GM21381 (cell line): ENCODE measurements at regions not wholly inside any gene's neighbourhood (a gene's known extent, or its start where the extent isn't known, plus 50 kb on each side); places are given as distances from the start of the nearest gene placed in this dataset.
"Not testable (repeated sequence)": the region's sequence is repeated elsewhere in the genome, so short reads cannot be mapped to it uniquely, and the experiment has no call there.

Source experiments
- ATAC-seq: cut with Tn5 transposase; IDR thresholded peaks from one replicate; pipeline ENCODE4 v1.9.1; 2021; ENCODE audit warnings: mild to moderate bottlenecking, moderate library complexity; ENCODE audit not compliant: unreplicated experiment

DNA sequence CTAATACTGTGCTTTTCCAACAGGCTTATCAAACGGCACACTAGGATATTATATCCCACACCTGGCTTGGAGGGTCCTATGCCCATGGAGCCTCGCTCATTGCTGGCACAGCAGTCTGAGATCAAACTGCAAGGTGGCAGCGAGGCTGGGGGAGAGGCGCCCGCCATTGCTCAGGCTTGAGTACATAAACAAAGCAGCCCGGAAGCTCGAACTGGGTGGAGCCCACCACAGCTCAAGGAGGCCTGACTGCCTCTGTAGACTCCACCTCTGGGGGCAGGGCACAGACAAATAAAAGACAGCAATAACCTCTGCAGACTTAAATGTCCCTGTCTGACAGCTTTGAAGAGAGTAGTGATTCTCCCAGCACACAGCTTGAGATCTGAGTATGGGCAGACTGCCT is 128.0 kb upstream of the CAV2 start:
- ATAC-seq: not testable (repeated sequence)

DNA sequence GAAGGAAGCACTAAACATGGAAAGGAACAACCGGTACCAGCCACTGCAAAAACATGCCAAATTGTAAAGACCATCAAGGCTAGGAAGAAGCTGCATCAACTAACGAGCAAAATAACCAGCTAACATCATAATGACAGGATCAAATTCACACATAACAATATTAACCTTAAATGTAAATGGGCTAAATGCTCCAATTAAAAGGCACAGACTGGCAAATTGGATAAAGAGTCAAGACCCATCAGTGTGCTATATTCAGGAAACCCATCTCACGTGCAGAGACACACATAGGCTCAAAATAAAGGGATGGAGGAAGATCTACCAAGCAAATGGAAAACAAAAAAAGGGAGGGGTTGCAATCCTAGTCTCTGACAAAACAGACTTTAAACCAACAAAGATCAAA is 126.3 kb upstream of the CAV2 start:
- ATAC-seq: not testable (repeated sequence)

DNA sequence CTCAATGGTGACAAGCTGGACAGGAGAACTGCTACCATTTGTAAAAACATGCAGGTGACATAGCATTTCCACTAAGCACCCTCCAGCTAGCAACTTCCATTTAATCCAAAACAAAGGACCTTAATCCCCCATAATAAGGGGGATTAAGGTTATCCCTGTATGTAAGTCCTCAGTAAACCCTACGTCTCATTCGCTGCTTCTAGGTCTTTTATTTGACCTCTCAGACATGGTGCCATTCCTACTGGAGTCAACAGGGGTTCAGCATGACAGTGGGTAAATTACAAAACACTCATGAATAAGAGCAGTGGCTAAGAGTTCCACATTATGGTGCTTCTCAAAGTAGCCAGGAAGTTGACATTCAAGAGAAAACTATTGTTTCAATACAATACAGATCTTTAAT is 121.8 kb upstream of the CAV2 start:
- no peak for ATAC-seq

DNA sequence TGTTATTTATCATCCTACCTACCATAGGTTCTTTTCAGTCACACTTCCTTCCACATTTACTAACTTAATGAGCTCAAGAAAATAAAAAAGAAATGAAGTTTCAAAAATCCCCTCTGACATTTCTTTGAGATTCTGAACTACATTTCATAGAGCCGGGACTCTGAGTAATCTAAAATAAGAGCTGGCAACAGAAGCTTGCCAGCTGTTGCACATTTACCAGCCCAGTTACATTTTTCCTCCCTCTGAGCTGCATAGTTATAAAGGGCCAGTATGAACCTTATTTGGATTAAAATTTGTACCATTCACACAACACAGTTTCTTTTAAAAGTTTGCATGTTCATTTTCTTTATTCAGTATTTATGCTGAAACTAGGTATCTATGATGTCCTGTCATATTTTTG is 119.5 kb upstream of the CAV2 start:
- no peak for ATAC-seq

DNA sequence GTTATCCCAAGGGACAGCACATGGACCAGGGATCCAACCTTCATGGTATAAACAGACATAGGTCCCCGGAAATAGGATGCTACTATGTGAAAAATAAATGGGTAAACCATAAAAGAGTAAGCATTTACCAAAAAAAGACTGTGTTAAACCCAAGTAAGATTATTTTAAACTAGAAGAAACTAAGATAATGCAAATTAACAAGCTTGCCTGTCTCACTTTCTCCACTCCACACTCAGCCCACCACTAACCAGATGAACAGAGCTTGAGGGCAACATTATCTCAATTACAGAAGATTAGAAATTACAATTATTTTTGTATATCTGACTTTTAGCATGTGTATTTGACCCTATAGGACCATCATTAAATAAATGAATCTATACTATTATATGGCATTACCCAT is 117.2 kb upstream of the CAV2 start:
- no peak for ATAC-seq

DNA sequence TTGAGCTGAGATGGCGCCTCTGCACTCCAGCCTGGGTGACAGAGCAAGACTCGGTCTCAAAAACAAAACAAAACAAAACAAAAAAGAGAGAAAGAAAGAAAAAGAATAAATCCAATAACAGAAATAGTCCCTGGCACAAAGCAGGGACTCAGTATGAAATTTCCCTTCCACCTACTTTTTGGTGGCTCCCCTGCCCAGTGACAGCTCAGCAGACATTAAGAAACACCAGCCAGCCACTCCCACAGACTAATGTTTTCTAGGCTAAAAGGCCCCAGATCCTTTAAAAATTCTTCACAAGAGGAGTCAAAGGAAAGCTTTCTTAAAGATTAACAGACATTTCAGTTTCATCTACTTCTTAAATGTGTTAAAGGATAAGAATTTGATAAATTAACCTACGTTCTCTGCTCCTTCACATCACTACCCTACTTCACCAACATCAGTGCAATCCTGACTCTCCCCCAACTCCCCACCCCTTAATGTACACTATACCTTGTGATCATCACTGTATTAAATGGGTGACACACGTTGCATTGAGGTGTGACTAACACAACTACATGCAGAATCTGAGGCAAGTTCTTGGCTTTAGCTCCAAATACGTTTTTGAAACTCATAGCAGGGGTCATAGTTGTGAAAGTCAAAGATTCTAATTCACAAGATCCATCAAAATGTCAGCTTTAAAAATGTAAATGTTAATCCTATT is 114.5 kb upstream of the CAV2 start:
- ATAC-seq: no peak

DNA sequence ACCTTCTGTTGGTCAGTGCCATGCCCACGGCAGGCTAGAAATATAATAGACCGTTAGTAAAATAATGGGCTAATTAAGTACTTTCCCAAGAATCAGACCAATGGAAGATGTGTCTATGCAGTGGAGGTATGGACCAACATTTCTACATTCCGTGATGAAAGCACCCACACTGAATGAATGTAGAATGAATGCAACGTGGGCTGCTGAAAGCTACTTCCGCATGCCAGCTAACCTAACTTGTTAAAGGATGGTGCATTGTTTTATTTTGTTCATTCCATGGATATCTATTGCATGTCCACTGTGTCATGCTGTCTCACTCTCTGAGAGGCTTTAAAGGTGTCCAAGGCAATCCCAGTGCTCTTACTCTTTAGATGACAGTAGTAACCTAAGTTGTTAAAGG is 112.9 kb upstream of the CAV2 start:
- ATAC-seq: no peak

DNA sequence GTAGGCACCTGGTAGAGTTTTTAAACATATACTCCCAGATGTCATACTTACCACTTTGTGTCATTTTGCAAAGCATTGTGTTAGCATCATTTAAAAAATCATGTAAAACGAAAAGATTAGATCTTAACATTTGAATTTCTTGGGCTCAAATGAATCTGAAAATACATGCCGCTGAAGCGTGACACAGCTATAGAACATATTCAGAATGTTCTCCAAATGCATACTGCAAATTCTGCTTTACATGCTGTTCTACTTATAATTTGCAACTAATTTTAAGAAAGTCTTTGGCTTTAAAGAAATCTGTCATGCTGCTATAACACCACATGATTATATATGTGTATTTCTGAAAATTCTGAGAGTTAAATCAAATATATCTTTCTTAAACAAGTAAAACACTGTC is 109.2 kb upstream of the CAV2 start:
- ATAC-seq: no peak

DNA sequence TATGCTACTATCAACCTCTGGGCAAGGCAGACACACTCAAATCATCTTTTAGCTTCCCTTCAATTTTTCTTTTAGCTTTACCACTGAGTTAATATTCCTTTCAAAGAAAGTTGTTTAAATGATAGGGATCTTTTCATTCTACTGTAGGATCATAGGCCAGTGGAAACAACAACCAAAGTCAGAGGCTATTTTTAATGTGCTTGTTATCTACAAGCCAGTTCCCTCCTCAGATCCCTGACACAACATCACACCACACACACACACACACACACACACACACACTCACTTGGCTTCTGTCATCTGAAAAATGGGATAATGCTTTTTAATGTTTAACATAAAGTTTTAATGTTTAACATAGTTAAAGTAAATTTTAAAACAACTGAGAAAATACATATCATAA is 106.7 kb upstream of the CAV2 start:
- ATAC-seq: no peak

DNA sequence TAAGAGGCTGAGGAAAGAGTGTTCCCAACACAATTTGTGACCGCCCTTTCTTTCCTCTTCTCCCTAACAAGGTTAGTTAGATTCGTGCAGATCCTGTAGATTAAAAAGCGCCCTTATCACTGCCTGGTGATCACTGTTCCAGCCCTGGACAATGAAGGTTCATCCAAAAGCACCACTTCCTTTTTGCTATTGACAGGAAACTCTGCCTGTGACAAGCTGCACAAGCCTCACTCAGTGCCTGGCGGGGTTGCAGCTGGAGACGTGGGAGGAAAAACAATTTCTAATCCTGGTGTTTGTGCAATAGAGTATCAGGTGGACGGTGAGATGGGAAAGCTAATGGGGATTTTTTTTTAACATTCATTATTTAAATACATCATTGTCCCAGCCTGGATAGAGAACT is 105.9 kb upstream of the CAV2 start:
- ATAC-seq: no peak

DNA sequence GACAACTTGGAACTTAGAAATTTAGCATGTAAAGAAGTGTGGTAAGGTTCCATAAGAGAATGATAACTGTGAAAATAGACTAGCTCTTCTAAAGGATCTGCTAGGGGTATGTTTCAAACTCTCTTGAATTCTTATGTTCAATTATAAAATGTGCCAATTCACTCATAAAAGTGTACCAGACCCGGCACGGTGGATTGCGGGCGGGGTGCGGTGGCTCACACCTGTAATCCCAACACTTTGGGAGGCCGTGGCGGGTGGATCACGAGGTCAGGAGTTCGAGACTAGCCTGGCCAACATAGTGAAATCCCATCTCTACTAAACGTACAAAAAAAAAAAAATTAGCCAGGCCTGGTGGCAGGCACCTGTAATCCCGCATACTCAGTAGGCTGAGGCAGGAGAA is 105.4 kb upstream of the CAV2 start:
- no peak for ATAC-seq

DNA sequence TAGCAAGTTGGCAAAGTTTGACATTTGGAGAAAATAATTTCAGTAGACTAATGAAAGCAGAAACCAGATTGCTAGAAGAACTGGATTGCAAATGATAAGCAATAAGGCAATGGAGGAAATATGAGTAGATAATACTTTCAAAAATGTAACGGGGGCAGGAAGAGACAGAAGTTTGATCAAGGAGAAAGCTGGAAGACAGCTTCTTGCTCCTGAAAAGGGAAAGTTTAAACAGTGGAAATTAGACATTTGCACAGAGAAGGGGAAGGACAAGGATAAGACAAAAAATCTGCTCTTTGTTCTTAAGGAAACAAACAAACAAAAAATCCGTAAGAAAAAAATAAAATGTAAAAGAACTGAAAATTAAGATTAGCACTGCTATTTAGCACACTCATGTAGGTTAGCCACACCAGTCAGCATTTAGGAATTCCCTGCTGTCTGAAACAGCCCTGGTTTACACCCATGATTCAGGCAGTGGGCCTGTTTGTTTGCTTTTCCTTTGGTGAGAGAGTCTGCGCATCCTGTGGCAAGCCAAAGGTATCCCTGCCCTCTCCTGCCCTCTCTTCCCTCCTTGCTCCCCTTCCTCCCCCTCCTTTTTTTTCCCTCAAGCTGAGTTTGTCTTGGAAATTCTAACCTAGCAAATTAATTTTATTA is 104.3 kb upstream of the CAV2 start:
- no peak for ATAC-seq

DNA sequence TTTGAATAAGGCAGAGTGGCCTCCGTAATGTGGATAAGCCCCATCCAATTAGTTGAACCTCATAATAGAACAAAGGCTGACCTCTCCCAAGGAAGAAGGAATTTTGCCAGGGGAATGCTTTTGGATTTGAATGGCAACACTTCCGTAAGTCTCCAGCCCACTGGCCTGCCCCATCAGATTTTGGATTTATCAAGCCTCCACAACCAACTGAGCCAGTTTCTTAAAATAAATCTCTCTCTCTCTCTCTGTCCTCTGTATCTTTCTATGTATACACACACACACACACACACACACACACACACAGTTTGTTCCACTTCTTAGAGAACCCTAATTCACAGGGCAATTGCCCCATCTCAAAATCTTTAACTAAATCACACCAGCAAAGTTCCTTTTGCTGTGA is 100.9 kb upstream of the CAV2 start:
- ATAC-seq: no peak

DNA sequence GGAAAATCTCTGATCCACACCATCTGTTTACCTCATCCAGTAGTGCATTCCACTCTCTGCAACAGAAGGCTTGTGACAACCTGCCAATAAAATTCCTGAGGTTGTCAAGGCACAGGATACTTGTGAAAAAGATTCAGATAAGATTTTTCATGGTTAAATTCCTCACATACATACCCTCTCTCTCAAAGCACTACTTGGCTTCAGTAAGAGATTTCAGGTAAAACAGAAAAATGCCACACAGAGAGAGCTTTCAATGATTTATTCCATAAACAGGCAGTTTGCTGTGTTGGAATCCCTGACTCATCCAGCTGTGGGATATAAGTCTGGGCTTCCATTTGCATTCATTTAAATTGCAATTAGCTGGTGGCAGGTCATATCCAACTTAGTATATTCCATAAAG is 99.7 kb upstream of the CAV2 start:
- no peak for ATAC-seq

DNA sequence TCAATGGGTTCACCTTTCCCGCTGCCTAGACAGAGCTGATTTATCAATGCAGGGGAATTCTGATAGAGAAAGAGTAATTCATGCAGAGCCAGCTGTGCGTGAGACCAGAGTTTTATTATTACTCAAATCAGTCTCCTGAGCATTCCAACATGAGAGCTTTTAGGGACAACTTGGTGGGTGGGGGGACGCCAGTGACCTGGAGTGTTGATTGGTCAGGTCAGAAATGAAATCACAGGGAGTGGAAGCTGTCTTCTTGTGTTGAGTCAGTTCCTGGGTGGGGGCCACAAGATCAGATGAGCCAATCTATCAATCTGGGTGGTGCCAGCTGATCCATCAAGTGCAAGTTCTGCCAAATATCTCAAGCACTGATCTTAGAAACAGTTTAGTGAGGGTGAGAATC is 99.0 kb upstream of the CAV2 start:
- ATAC-seq: no peak

DNA sequence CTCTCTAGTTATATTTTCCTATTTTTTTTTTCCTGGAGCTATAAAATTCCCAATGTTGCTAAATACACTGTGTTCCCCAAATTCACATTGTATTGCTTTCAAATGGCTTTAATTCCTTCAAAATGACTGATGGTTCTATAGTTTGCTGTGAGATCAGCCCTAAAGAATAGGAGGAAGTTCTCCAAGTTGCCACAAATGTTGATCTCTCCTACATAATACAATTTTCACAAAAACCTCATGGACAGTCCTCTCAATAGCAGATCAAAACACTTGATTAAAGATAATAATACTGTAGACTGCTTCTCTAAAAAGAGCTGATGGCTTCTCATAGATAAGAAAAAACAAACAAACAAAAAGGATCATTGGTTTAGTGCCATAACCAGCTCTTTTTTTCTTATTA is 97.8 kb upstream of the CAV2 start:
- ATAC-seq: no peak

DNA sequence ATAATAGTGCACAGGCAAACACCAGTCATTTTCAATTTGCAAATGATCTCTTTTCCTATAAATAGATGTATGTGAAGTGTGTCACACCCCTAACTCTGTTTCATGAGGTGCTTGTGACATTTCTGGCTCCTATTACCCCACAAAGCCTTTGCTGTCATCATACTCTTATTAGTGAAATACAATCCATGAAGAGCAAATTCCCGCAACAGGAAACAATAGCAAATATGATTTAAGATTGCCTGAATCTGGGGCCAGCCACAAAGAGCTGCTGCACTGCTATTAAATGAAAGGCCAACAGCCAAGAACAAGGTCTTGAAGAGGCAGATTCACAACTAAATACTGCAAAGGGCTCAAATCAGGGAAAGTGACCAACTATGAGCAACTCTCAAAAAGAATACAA is 96.3 kb upstream of the CAV2 start:
- ATAC-seq: no peak

DNA sequence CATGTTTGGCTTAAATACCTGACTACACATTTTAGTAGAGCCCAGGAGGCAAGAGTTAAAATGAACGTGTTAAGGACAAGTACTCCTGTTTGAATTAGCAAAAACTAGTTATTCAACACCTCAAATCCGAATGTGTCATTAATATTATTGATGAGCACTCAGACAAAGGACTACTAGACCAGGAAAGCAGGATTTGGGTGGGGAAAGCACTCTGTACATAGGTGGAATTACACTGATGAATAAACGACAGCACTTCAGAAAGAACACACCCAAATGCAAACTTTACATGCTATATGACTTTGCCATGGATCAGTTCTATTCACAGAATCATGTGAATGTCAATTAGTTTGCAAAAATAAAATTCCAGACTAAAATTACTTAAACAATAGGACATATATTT is 95.1 kb upstream of the CAV2 start:
- no peak for ATAC-seq

DNA sequence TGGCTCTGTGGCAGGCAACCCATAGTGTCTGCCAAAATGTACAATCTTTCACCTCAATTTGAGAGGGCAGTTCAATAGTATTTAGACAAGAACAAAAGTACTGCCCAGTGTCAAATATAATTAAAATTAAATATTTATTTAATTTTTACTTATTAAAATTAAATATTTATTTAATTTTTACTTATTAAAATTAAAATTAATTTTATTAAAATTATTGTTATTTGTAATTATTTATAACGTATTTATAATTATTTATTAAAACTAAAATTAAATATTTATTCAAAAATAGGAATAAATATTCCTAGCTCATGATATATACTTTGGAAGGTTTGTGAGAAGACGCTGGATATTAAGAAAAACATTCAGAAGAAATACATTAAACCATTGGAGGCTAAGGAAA is 93.7 kb upstream of the CAV2 start:
- ATAC-seq: no peak

DNA sequence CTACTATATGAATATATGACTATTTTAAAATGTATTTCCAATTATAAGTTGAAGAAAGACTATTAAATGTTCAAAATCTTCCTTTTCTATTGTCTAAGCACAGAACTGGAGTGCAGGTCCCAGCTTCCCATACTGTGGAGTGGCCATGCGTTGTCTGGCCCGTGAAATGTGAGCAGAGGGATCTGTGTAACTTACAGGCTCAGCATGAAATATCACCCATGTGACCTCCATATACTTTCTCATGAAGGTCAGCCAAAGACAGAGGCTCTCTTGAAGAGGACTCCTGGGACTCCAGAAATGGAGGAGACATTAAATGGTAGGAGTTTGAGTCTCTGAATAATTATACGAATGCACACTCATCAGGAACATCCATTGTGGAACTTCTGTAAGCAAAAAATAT is 92.4 kb upstream of the CAV2 start:
- no peak for ATAC-seq

DNA sequence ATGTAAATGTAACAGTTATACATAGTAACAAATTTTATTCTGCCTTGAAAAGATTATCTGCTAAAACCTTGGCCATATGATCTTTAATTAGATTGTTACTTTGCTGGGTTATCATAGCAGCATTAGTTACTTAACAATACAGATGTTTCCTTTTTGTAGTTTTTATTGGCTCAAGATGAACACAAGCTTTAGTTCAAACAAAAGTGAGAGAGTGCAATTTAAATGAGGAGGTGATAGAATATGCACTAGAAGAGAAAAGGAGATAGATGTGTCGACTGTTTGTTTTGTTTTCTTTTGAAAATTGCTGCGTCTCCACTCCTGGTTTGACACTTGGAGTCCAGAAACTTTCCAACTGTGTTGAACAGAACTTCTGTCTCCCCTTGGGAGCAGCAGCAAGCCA is 91.4 kb upstream of the CAV2 start:
- no peak for ATAC-seq

DNA sequence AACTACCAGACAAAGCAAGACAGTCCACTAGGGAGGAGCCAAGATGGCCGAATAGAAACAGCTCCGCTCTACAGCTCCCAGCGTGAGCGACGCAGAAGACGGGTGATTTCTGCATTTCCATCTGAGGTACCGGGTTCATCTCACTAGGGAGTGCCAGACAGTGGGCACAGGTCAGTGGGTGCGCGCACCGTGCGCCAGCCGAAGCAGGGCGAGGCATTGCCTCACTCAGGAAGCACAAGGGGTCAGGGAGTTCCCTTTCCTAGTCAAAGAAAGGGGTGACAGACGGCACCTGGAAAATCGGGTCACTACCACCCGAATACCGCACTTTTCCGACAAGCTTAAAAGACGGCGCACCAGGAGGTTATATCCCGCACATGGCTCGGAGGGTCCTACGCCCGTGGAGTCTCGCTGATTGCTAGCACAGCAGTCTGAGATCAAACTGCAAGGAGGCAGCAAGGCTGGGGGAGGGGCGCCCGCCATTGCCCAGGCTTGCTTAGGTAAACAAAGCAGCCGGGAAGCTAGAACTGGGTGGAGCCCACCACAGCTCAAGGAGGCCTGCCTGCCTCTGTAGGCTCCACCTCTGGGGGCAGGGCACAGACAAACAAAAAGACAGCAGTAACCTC is 90.6 kb upstream of the CAV2 start:
- ATAC-seq: not testable (repeated sequence)

DNA sequence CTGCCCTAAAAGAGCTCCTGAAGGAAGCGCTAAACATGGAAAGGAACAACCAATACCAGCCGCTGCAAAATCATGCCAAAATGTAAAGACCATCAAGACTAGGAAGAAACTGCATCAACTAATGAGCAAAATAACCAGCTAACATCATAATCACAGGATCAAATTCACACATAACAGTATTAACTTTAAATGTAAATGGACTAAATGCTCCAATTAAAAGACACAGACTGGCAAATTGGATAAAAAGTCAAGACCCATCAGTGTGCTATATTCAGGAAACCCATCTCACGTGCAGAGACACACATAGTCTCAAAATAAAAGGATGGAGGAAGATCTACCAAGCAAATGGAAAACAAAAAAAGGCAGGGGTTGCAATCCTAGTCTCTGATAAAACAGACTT is 88.8 kb upstream of the CAV2 start:
- ATAC-seq: not testable (repeated sequence)
